Keratinocyte (primary cell): ENCODE measurements at regions not wholly inside any gene's neighbourhood (a gene's known extent, or its start where the extent isn't known, plus 50 kb on each side); places are given as distances from the start of the nearest gene placed in this dataset.

ENCODE experiments used
- DNase-seq: peaks from one replicate; pipeline ENCODE4 v3.0.0-alpha.2; 2011; ENCODE audit warnings: low read depth, missing footprints, low spot score
- FAIRE-seq: peaks from 2 replicates; lab custom pipeline; 2011; peaks lifted over from hg19 to GRCh38; lab: Jason Lieb, UNC
- H2AFZ ChIP-seq: 2 replicates; pipeline ENCODE4 v1.6.0; 2012; ENCODE audit warnings: low read length, control low read depth, inconsistent platforms; ENCODE audit not compliant: control insufficient read depth
- H3K27ac ChIP-seq: 2 replicates; pipeline ENCODE4 v1.5.1; 2011; ENCODE audit warnings: low read length; ENCODE audit not compliant: control insufficient read depth, insufficient read depth
- H3K27me3 ChIP-seq: 3 replicates; pipeline ENCODE4 v1.6.0; 2011; ENCODE audit warnings: low read length; ENCODE audit not compliant: control insufficient read depth, insufficient read depth; ENCODE audit errors: extremely low read depth
- H3K36me3 ChIP-seq, 2 experiments: 2 replicates in 1 of 2; 3 replicates in 1 of 2; pipeline ENCODE4 v1.5.1; 2011; ENCODE audit warnings: low read length in 2 of 2, mild to moderate bottlenecking in 1 of 2; ENCODE audit not compliant: control insufficient read depth in 2 of 2, insufficient read depth in 2 of 2; ENCODE audit errors: extremely low read depth in 1 of 2
- H3K4me1 ChIP-seq: 3 replicates; pipeline ENCODE4 v1.5.1; 2011; ENCODE audit warnings: low read length; ENCODE audit not compliant: control insufficient read depth, insufficient read depth; ENCODE audit errors: extremely low read depth
- H3K4me2 ChIP-seq: 3 replicates; pipeline ENCODE4 v1.6.0; 2011; ENCODE audit warnings: low read depth, low read length; ENCODE audit not compliant: control insufficient read depth, insufficient read depth; ENCODE audit errors: extremely low read depth
- H3K4me3 ChIP-seq, 3 experiments: fragments of 200-600 bp in 1 of 3; sonication (generic) in 1 of 3; 2 replicates in 2 of 3; 3 replicates in 1 of 3; pipeline ENCODE4 v1.5.1; 2011 to 2016; ENCODE audit warnings: low read length in 3 of 3, mild to moderate bottlenecking in 3 of 3, control low read depth in 2 of 3, inconsistent platforms in 1 of 3, low read depth in 1 of 3, mixed read lengths in 1 of 3, mixed run types in 1 of 3, moderate library complexity in 1 of 3; ENCODE audit not compliant: control insufficient read depth in 2 of 3, insufficient read depth in 2 of 3; ENCODE audit errors: extremely low read depth in 1 of 3
- H3K79me2 ChIP-seq: 2 replicates; pipeline ENCODE4 v1.6.0; 2012; ENCODE audit warnings: low read length; ENCODE audit not compliant: control insufficient read depth, insufficient read depth
- H3K9ac ChIP-seq: 3 replicates; pipeline ENCODE4 v1.6.0; 2011; ENCODE audit warnings: low read length; ENCODE audit not compliant: control insufficient read depth, insufficient read depth; ENCODE audit errors: extremely low read depth
- H3K9me1 ChIP-seq: 3 replicates; pipeline ENCODE4 v1.6.0; 2011; ENCODE audit warnings: low read length; ENCODE audit not compliant: control insufficient read depth, insufficient read depth; ENCODE audit errors: extremely low read depth
- H3K9me3 ChIP-seq: 2 replicates; pipeline ENCODE4 v1.5.1; 2012; ENCODE audit warnings: low read depth, low read length; ENCODE audit not compliant: control insufficient read depth
- H4K20me1 ChIP-seq: 3 replicates; pipeline ENCODE4 v1.6.0; 2011; ENCODE audit warnings: low read length; ENCODE audit not compliant: control insufficient read depth, insufficient read depth; ENCODE audit errors: extremely low read depth
- EZH2 ChIP-seq: IDR thresholded peaks from one replicate; pipeline ENCODE4 v1.6.1; 2012; ENCODE audit warnings: inconsistent platforms, mild to moderate bottlenecking, low read length, moderate library complexity
- dilution Hi-C: fragments of 300-500 bp; cut with MboI; formaldehyde crosslinking; loops from one replicate; pipeline ENCODE4 v1.7.0; 2020; ENCODE audit warnings: low sequenced_read_pairs; ENCODE audit not compliant: extremely low pct_ligation_motif_present
- TF ChIP-seq, protein P1 (sequence below), 3 experiments: IDR thresholded peaks in 1 of 3; conservative IDR thresholded peaks in 1 of 3; optimal IDR thresholded peaks in 1 of 3; 2 replicates in 2 of 3; 3 replicates in 1 of 3; pipeline versions ENCODE3 to v1.5.1; 2011; ENCODE audit warnings: low read length in 3 of 3, mild to moderate bottlenecking in 3 of 3, moderate library complexity in 2 of 3, control low read depth in 1 of 3, inconsistent platforms in 1 of 3; ENCODE audit not compliant: insufficient read depth in 2 of 3; ENCODE audit errors: extremely low read depth in 1 of 3

DNA sequence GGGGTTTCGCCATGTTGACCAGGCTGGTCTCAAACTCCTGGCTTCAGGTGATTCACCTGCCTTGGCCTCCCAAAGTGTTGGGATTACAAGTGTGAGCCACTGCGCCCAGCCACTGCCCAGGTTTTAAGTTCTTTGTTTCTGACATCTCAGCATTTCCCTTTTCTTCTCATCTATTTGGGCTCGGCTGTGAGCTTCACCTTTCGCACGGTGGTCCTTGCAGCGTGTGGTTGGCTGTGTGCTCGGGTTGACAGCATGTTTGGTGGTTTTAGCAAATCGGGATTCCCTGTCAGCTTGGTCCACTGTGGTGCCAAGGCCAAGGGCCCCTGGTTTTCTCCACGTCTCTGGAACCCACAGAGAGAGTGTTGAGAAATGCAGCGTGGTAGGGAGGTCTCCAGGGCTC lies 138.8 kb downstream of the DNAJB6 start:
- dilution Hi-C loops = no loop called here
- H3K36me3 ChIP-seq = no peaks in the 10 kb centered on the region
- H3K9ac ChIP-seq = no peak overlapping the region
- no peak overlapping the region for H3K27ac ChIP-seq
- H3K4me2 ChIP-seq = no peak overlapping the region
- H4K20me1 ChIP-seq = no peaks in the 10 kb centered on the region
- H3K9me1 ChIP-seq = no peaks in the 10 kb centered on the region
- H3K79me2 ChIP-seq = no peaks in the 10 kb centered on the region
- H3K27me3 ChIP-seq = no peaks in the 10 kb centered on the region
- H3K9me3 ChIP-seq = peaks cover 2% of the 10 kb centered on the region
- no peak overlapping the region for H3K4me3 ChIP-seq
- H3K4me1 ChIP-seq = no peaks in the 10 kb centered on the region
- H2AFZ ChIP-seq = no peak overlapping the region
- DNase-seq = no peak
- no peak for TF ChIP-seq EZH2
- TF ChIP-seq, protein P1, sequence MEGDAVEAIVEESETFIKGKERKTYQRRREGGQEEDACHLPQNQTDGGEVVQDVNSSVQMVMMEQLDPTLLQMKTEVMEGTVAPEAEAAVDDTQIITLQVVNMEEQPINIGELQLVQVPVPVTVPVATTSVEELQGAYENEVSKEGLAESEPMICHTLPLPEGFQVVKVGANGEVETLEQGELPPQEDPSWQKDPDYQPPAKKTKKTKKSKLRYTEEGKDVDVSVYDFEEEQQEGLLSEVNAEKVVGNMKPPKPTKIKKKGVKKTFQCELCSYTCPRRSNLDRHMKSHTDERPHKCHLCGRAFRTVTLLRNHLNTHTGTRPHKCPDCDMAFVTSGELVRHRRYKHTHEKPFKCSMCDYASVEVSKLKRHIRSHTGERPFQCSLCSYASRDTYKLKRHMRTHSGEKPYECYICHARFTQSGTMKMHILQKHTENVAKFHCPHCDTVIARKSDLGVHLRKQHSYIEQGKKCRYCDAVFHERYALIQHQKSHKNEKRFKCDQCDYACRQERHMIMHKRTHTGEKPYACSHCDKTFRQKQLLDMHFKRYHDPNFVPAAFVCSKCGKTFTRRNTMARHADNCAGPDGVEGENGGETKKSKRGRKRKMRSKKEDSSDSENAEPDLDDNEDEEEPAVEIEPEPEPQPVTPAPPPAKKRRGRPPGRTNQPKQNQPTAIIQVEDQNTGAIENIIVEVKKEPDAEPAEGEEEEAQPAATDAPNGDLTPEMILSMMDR (optimal IDR thresholded peaks at IDR 0.05 in 1 of 3, IDR thresholded peaks at IDR 0.05 in 1 of 3, conservative IDR thresholded peaks at IDR 0.05 in 1 of 3; ENCODE audit: extremely low read depth in 1 of 3, insufficient read depth in 2 of 3, low read length in 3 of 3) = no peak
- no peak for FAIRE-seq

DNA sequence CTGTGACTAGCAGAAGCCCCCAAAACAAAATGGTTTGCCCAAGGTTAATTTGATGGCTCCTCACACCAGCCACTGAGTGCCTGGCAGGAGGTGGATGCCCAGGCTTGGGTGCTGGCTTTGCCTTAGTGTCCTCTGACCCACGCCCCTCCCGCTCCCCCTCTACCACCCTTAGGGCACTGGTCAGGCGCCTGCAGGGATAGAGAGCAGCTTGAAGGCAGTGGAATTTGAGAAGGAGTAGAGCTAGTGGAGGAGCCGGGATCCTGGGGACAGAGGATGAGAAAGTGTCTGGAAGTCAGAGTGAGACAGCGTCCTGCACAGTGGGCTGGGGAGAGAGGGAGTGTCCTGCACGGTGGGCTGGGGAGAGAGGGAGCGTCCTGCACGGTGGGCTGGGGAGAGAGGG lies 139.4 kb downstream of the DNAJB6 start:
- FAIRE-seq (no peak), DNase-seq (no peak)
- Histone ChIP-seq H3K9ac (no peak overlapping the region), H3K27ac (no peak overlapping the region), H3K4me3 (no peak overlapping the region), H3K4me2 (no peak overlapping the region), H3K9me1 (no peaks in the 10 kb centered on the region), H4K20me1 (no peaks in the 10 kb centered on the region), H3K9me3 (peaks cover 4% of the 10 kb centered on the region), H3K4me1 (no peaks in the 10 kb centered on the region), H3K36me3 (no peaks in the 10 kb centered on the region), H2AFZ (no peak overlapping the region), H3K27me3 (no peaks in the 10 kb centered on the region), H3K79me2 (no peaks in the 10 kb centered on the region)
- dilution Hi-C loops = no loop called here
- no peak for TF ChIP-seq EZH2
- TF ChIP-seq, protein P1 (optimal IDR thresholded peaks at IDR 0.05 in 1 of 3, IDR thresholded peaks at IDR 0.05 in 1 of 3, conservative IDR thresholded peaks at IDR 0.05 in 1 of 3; ENCODE audit: extremely low read depth in 1 of 3, insufficient read depth in 2 of 3, low read length in 3 of 3) = no peak
